ENCODE measurements at regions not wholly inside any gene's neighbourhood (a gene's known extent, or its start where the extent isn't known, plus 50 kb on each side); places are given as distances from the start of the nearest gene placed in this dataset.

DNA sequence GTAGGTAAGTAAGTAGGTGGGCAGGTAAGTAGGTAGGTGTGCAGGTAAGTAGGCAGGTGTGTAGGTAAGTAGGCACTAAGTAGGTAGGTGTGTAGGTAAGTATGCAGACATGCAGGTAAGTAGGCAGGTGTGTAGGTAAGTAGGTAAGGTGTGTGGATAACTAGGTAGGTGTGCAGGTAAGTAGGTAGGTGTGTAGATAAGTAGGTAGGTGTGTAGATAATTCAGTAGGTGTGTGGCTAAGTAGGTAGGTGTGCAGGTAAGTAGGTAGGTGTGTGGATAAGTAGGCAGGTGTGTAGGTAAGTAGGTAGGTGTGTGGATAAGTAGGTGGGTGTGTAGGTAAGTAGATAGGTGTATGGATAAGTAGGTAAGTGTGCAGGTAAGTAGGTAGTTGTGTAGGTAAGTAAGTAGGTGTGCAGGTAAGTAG lies 53.9 kb upstream of the COG2 start:
- Histone ChIP-seq H3K4me2 (replicated peaks; ENCODE audit: extremely low read depth, low read length, poor library complexity, severe bottlenecking) (no peak overlapping the region), H2AFZ (ENCODE audit: insufficient read depth, low read depth, low read length, poor library complexity, severe bottlenecking) (no peak overlapping the region), H3K27ac (ENCODE audit: low read depth in 1 of 2, low read length in 2 of 2) (no peak overlapping the region), H3K4me3 (replicated peaks in 1 of 3; ENCODE audit: low read depth in 2 of 3, low read length in 3 of 3) (no peak overlapping the region), H3K4me1 (ENCODE audit: control insufficient read depth in 1 of 2, insufficient read depth in 2 of 2, low read length in 2 of 2) (no peaks in the 10 kb centered on the region), H3K79me2 (ENCODE audit: insufficient read depth, low read length) (no peaks in the 10 kb centered on the region), H3K27me3 (ENCODE audit: control insufficient read depth in 2 of 2, insufficient read depth in 2 of 2, low read length in 2 of 2) (peaks cover 3 to 9% of the 10 kb centered on the region in 2 donors), H3K9ac (ENCODE audit: insufficient read depth, low read length, poor library complexity, severe bottlenecking) (no peak overlapping the region), H3K9me3 (replicated peaks in 1 of 2; ENCODE audit: control insufficient read depth in 1 of 2, insufficient read depth in 1 of 2, low read length in 2 of 2) (no peaks in the 10 kb centered on the region), H4K20me1 (ENCODE audit: insufficient read depth, low read length) (no peaks in the 10 kb centered on the region), H3K36me3 (replicated peaks in 1 of 2; ENCODE audit: control insufficient read depth in 1 of 2, insufficient read depth in 2 of 2, low read length in 2 of 2) (no peaks in the 10 kb centered on the region)
- Mint-ChIP-seq H3K9me3 (peaks cover 0 to 3% (median 0%) of the 10 kb centered on the region in 7 donors), H3K4me3 (no peak overlapping the region), H3K4me1 (no peaks in the 10 kb centered on the region), H3K27me3 (ENCODE audit: low read depth in 3 of 3) (peaks cover 6 to 25% (median 20%) of the 10 kb centered on the region in 3 donors), H3K27ac (no peak overlapping the region), H3K36me3 (no peaks in the 10 kb centered on the region)
- TF ChIP-seq CTCF (IDR thresholded peaks at IDR 0.05), result no peak
- intact Hi-C loops (cut with micrococcal nuclease), result no loop called here
- no peak for DNase-seq

- Mint-ChIP-seq H3K4me1 (no peaks in the 10 kb centered on the region), H3K36me3 (no peaks in the 10 kb centered on the region), H3K4me3 (no peak overlapping the region), H3K9me3 (peaks cover 0 to 4% (median under 1%) of the 10 kb centered on the region in 7 donors), H3K27me3 (ENCODE audit: low read depth in 3 of 3) (peaks cover 10 to 20% (median 19%) of the 10 kb centered on the region in 3 donors), H3K27ac (peak overlapping the region in 2 of 7 donors; percentile 35 to 64)
- Histone ChIP-seq H4K20me1 (ENCODE audit: insufficient read depth, low read length) (no peaks in the 10 kb centered on the region), H3K4me2 (replicated peaks; ENCODE audit: extremely low read depth, low read length, poor library complexity, severe bottlenecking) (no peak overlapping the region), H3K4me1 (ENCODE audit: control insufficient read depth in 1 of 2, insufficient read depth in 2 of 2, low read length in 2 of 2) (no peaks in the 10 kb centered on the region), H2AFZ (ENCODE audit: insufficient read depth, low read depth, low read length, poor library complexity, severe bottlenecking) (no peak overlapping the region), H3K4me3 (replicated peaks in 1 of 3; ENCODE audit: low read depth in 2 of 3, low read length in 3 of 3) (no peak overlapping the region), H3K36me3 (replicated peaks in 1 of 2; ENCODE audit: control insufficient read depth in 1 of 2, insufficient read depth in 2 of 2, low read length in 2 of 2) (no peaks in the 10 kb centered on the region), H3K9ac (ENCODE audit: insufficient read depth, low read length, poor library complexity, severe bottlenecking) (no peak overlapping the region), H3K27me3 (ENCODE audit: control insufficient read depth in 2 of 2, insufficient read depth in 2 of 2, low read length in 2 of 2) (peaks cover 0 to 10% of the 10 kb centered on the region in 2 donors), H3K27ac (ENCODE audit: low read depth in 1 of 2, low read length in 2 of 2) (no peak overlapping the region), H3K79me2 (ENCODE audit: insufficient read depth, low read length) (no peaks in the 10 kb centered on the region), H3K9me3 (replicated peaks in 1 of 2; ENCODE audit: control insufficient read depth in 1 of 2, insufficient read depth in 1 of 2, low read length in 2 of 2) (no peaks in the 10 kb centered on the region)
- intact Hi-C loops (cut with micrococcal nuclease), result no loop called here
- TF ChIP-seq CTCF (IDR thresholded peaks at IDR 0.05), result no peak
- no peak for DNase-seq
- WGBS (ENCODE audit: insufficient coverage), result 89% methylated on average over 2 of the region's 3 CpGs
These were observed 55.2 kb upstream of the COG2 start for GRCh38 chr1:230587061-230587460.
